Left kidney (tissue), 1 donor: ENCODE measurements at regions not wholly inside any gene's neighbourhood (a gene's known extent, or its start where the extent isn't known, plus 50 kb on each side); places are given as distances from the start of the nearest gene placed in this dataset.

Source experiments
- DNase-seq: peaks from one replicate; pipeline ENCODE4 v3.0.0-alpha.2; 2013

GRCh38 chr22:27626675-27627443, 174.7 kb downstream of the MN1 start:
- DNase-seq: no peak

- DNase-seq: no peak
Observed at GRCh38 chr22:27627444-27627833, 174.1 kb downstream of the MN1 start.

- DNase-seq: no peak
Observed at GRCh38 chr22:27627901-27628300, 173.7 kb downstream of the MN1 start.

- DNase-seq: no peak
Observed at GRCh38 chr22:27628341-27628740, 173.2 kb downstream of the MN1 start.

- DNase-seq: no peak
Observed at GRCh38 chr22:27628891-27629631, 172.5 kb downstream of the MN1 start.

GRCh38 chr22:27629908-27630673, 171.5 kb downstream of the MN1 start:
- DNase-seq: no peak

GRCh38 chr22:27630754-27631153, 170.8 kb downstream of the MN1 start:
- no peak for DNase-seq

GRCh38 chr22:27631641-27632040, 169.9 kb downstream of the MN1 start:
- no peak for DNase-seq

GRCh38 chr22:27632451-27633295, 168.9 kb downstream of the MN1 start:
- DNase-seq: peak; percentile 60

- DNase-seq: no peak
Observed at GRCh38 chr22:27633296-27633871, 168.2 kb downstream of the MN1 start.

- DNase-seq: no peak
Observed at GRCh38 chr22:27634043-27634740, 167.4 kb downstream of the MN1 start.

- no peak for DNase-seq
Observed at GRCh38 chr22:27635435-27635834, 166.1 kb downstream of the MN1 start.

- no peak for DNase-seq
Observed at GRCh38 chr22:27635852-27636251, 165.7 kb downstream of the MN1 start.

GRCh38 chr22:27636716-27637508, 164.6 kb downstream of the MN1 start:
- DNase-seq: no peak

GRCh38 chr22:27637604-27638003, 164.0 kb downstream of the MN1 start:
- DNase-seq: no peak

GRCh38 chr22:27638329-27639233, 163.0 kb downstream of the MN1 start:
- peak; percentile 33 for DNase-seq

- peak; percentile 36 for DNase-seq
Observed at GRCh38 chr22:27639248-27640086, 162.1 kb downstream of the MN1 start.
